Right ventricle myocardium inferior (tissue), 1 donor: ENCODE measurements at regions not wholly inside any gene's neighbourhood (a gene's known extent, or its start where the extent isn't known, plus 50 kb on each side); places are given as distances from the start of the nearest gene placed in this dataset.
A peak's percentile ranks its signal among the peaks of the same experiment; 100 is the strongest.

ENCODE experiments used
- ATAC-seq: fragments of 200-7000 bp; cut with Tn5 transposase; one replicate; pipeline ENCODE4 v1.9.1; 2020; ENCODE audit warnings: mild to moderate bottlenecking, moderate library complexity
- DNase-seq: peaks from one replicate; pipeline ENCODE4 v3.0.0; 2021; ENCODE audit errors: missing footprints
- intact Hi-C: fragments of 100-400 bp; cut with DNase I; formaldehyde crosslinking; loops from one replicate; pipeline ENCODE4 v1.11.0; 2022
- donor health status: DM: no; HTN: yes; CAD: no; lungs with severe emphysema.

DNA sequence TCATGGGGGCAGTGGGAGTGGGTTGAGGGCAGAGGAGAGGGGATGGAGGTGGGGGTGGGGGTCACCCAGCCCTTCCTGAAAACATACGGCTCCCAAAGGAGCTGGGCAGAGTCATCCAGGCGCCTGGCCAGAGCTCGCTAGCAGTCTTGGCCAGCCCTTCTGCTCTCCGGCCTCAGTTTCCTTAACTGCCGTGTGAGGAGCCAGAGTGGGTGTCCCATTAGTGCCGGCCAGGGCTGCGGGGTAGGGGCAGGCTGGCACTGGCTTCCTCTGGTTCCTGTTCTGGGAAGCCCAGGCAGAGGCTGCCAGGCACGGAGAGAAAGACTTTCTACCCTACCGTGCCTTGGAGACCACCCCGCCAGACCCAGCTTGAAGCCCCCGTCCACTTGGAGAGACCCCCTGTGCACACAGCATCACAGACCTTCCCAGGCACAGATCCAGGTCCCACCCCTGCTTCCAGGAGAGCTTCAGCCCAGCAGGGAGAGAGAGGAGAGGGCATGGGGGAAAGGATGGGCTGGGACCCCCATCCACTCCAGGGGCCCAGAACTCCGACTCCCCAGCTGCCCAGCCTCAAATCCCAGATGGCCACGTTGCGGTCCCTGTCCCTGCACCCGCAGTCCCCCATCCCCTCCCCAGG is 93.3 kb downstream of the RFLNA start:
- no peak for ATAC-seq
- intact Hi-C loops: loop anchor here (5.0 to 10.0 kb wide), 3 partner anchors 34 to 377 kb away; no protein-coding TSS in a partner anchor
- DNase-seq: no peak

DNA sequence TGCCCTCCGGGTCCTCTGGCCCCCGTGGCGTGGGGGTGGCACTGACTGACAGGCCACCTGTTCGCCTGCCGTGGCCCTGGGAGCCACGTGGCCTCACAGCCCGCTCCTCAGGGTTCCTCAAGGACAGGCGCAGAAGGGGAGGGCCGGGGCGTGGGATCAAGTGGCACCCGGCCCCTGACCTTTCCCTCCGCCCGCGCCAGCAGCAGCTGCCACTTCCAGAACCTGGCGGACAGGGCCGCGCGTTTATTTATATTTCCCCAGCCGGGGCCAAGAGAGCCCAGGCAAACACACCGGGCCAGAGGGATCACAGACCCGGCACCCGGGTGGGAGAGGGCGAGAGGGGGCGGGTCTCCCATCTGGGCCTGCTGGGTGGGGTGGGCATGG is 92.6 kb downstream of the RFLNA start:
- no peak for DNase-seq
- peak; percentile 27 for ATAC-seq
- intact Hi-C loops: loop anchor here (5.0 to 10.0 kb wide), 3 partner anchors 35 to 377 kb away; no protein-coding TSS in a partner anchor

DNA sequence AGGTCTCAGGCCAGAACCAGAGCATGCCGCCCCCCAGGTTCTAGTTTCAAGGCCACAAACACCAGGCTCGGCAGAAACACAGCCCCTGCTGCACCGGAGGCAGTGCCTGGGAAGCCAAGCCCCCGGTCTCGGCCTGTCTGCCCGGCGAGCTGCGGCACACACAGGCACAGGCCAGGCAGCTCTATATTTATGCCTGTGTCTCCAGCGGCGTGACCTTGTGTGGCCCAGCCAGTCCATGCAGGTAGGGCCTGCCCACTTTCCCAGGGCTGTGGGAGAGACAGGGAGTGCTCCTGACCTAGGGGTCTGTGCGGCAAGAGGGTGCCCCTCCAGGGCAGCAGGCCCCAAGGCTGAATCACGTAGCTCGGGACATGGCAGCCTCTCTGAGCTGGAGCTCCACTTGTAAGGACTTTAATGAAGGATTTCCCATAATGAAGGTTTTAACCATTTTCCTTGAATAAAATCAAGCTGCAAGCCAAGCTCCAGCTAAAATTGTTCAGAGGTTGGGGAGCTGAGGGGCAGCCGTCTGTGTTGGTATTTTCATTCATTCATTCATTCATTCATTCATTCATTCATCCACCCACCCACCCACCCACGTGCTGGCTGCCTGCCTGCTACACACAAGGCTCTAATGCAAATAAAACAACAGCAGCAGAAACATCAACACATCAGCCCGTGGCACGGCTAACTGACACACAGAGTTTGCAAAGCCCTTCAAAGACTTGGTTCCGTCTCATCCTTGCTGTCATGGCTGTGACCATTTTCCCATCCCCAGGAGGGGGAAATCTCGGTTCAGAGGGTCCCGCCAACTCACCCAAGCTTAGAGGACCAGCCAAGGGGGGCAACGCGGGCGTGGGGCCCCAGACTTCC is 92.0 kb downstream of the RFLNA start:
- peak; percentile 12 for ATAC-seq
- intact Hi-C loops: loop anchor here (5.0 to 10.0 kb wide), 3 partner anchors 35 to 378 kb away; no protein-coding TSS in a partner anchor
- no peak for DNase-seq

DNA sequence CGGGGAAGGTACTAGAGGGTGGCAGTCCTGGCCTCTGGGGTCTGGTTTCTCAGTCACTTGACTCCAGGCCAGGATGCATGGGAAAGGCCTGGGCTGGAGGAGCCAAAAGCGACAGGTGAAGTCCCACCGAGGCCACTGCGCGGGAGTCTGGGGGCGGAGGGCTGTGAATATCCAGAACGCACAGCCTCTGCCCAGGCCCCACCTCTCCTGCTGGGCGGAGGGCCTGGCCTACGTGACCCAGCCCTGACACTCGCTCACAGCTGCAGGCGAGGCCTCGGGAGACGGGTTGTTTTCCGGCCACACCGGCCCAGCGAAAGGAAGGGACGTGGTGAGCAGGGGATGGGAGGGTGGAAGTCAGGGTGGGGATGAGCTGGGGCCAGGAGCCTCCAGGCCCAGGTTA is 91.2 kb downstream of the RFLNA start:
- intact Hi-C loops: loop anchor here (5.0 to 10.0 kb wide), 3 partner anchors 36 to 379 kb away; no protein-coding TSS in a partner anchor
- ATAC-seq: peak; percentile 16
- no peak for DNase-seq

DNA sequence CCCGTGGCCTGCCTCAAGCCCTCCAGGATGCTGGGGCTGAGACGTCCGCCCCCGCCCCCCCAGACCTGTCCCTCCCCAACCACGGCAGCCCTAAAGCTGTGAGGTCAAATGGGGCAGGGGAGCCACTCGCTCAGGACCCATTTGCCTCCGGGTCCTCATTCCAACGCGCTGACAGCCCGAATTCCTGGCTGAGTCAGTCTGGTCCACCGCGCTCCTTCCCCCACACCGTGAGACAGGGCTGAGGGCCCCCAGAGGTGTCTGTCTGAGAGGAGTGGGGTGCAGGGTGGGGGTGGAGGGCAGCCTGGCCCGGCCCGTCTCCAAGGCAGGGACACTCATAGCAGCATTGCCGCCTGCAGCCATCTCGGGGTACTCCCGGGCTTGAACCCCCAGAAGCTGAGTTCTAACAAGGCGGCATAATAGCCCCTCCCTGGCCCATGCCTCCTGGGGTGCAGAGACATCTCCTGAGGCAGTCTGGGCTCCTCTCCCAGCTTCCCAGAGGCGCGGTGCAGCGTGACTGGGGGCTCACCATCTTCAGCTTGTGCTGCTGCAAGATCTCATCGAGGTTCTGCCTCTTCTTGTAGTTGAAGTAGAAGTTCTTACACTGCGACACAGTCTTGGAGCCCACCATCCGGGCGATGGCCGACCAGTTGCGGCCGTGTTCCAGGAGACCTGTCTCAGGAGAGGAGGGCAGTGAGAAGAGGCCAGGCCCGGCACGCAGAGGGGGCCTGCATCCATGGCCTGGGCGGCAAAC is 90.5 kb downstream of the RFLNA start:
- DNase-seq (no peak), ATAC-seq (no peak)
- intact Hi-C loops: loop anchor here (5.0 to 10.0 kb wide), 3 partner anchors 37 to 379 kb away; no protein-coding TSS in a partner anchor

DNA sequence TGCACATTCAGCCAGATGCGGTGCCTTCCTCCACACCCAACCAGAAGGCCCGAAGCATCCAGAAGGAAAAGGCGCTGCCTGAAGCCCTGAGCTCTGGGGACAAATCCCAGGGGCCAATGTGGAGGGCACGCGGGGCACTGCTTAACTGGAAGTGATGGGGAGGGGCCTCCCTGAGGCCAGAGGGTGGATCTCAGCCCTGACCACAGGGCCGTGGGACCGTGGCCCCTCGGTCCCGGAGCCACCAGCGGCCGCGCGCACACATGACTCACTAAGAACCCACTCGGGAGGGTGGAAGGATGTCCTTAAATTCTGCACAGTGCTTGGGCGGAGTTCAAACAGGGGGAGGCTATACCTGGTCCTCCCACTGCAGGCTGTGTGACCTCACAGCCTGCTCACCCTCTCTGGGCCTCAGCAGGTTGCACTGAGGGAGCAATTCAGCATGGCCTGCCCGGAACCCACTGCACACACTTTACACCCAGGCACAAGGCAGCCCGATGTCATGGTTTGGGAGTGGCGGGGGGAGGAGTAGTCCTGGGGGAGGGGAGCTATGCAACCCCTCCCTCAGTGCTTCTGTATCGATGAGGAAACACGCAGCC is 89.5 kb downstream of the RFLNA start:
- ATAC-seq (no peak), DNase-seq (no peak)
- intact Hi-C loops: loop anchor here (5.0 to 10.0 kb wide), 2 partner anchors 183 to 380 kb away; partner anchors contain the start of gene NCOR2

DNA sequence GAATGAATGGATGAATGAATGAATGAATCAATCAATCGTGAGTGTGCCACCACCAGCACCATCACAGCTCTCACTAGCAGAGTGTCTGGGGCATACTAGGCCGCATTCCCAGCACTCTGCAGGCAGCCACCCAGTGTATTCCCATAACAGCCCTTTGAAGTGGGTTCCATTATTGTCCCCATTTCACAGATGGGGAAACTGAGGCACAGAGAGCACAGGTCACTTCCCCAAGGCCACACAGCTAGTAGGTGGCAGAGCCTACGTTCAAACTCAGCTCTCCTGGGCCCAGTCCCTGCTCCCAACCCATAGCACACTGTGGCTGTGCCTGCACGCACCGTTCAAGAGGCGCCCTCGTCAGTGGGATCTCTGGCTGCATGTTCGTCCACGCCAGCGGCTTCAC is 88.1 kb downstream of the RFLNA start:
- no peak for ATAC-seq
- DNase-seq: no peak
- intact Hi-C loops: loop anchor here (5.0 to 10.0 kb wide), 2 partner anchors 184 to 382 kb away; partner anchors contain the start of gene NCOR2

DNA sequence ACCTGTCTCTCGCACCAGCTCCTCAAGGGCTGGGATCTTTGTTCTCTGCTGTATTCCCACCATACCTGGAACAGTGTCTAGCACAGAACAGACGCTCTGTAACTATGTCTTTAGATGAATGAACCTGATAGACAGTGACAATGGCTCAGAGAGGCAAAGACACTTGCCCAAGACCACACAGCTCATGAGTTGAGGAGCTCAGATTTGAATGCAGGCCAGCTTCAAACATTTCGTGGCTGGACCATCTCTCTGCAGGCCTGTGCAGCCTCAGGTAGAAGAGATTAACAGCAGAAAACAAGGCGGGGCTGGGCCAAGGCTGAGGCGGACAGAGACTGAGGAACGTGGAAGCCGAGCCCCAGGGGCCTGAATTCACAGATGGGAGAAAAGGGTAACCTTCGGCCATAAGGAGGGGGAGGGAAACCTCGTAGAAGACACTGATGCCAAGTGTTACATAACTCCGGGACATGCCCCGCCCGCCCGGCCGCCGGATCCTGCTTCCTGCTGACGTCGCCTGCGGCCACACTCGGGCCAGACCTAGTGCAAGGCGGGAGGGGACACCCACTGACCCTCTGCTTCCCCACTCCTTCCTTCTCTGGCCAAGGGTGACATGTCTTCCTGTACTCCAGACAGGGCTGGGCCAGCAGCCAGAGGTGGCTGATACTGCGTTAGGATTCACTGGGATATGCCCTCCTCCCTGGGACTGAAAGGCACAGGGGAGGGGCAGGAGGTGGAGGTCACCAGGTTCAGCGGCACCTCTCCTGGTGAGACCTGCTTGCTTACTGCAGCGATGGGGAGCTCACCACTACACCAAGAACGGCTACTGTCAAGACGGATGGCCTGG is 86.8 kb downstream of the RFLNA start:
- DNase-seq: peak; percentile 97
- ATAC-seq: peak; percentile 85
- intact Hi-C loops: loop anchor here (5.0 to 10.0 kb wide), 2 partner anchors 186 to 383 kb away; partner anchors contain the start of gene NCOR2

DNA sequence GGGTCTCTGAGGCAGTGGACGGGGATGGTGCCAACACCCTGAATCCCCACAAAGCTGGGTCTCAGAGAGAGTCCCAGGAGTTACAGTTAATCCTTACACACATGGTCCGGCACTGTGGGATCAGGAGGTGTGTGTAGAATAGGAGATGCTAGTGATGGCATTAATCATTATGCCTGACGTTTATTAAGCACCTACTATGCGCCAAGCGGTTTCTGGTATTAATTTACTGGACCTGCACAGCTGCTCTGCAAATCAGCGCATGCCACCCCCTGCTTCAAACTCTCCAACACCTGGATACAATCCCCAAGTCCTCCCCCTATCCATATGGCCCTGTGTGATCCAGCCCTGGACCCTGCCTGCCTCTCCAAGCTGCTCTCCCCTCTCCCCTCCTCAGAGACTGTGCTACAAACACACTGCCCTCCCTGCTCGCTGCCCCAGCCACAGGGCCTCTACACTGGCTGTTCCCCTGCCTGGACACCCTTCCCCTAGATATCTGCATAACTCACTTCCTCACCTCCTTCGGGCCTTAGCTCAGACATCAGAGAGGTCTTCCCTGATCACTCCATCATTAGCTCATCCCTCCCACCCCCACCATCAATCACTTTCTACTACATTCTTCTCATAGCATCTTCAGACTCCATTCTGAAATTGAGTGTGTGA is 86.0 kb downstream of the RFLNA start:
- intact Hi-C loops: loop anchor here (5.0 to 10.0 kb wide), 2 partner anchors 186 to 384 kb away; partner anchors contain the start of gene NCOR2
- ATAC-seq: no peak

DNA sequence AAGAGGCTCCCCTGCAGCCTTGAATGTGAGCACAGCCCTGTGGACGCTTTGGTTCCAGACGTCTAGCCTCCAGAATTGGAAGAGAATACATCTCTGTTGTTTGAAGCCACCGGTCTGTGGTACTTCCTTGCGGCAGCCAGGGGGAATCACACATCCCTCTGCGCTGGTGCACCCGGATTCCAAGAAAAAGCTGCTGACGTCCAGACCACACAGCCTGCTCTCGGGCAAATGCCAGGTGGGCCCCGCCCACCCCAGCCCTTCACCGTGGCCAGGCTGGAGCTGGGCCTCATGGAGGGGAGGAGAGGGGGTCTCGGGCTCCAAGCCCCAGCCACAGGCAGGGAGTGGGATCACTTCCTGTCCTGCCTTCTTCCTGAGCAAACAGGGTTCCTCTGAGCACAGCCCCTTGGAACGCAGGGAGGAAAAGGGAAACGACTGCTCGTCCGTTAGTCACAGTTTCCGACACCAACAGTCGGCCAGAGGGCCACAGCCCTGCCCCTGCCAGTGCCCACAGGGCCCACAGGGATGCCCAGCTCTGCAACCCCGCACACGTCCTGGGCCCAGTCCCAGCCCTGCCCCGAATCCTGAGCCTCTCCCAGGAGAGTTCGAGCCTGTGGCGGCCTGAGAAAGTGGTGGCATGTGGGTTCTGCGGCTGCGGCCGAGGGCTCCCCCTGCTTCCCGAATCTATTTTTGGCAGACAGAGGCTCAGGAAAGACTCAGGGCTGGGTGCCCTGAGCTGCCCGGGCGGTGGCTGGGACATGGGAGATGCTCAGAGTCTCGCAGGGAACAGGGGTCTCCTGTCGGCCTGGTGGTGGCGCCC is 85.3 kb downstream of the RFLNA start:
- intact Hi-C loops: loop anchor here (5.0 to 10.0 kb wide), 2 partner anchors 187 to 385 kb away; partner anchors contain the start of gene NCOR2
- DNase-seq (peak; percentile 85), ATAC-seq (peak; percentile 48)

More for the DNA sequence above, 86.0 kb downstream of the RFLNA start:
- DNase-seq: no peak

DNA sequence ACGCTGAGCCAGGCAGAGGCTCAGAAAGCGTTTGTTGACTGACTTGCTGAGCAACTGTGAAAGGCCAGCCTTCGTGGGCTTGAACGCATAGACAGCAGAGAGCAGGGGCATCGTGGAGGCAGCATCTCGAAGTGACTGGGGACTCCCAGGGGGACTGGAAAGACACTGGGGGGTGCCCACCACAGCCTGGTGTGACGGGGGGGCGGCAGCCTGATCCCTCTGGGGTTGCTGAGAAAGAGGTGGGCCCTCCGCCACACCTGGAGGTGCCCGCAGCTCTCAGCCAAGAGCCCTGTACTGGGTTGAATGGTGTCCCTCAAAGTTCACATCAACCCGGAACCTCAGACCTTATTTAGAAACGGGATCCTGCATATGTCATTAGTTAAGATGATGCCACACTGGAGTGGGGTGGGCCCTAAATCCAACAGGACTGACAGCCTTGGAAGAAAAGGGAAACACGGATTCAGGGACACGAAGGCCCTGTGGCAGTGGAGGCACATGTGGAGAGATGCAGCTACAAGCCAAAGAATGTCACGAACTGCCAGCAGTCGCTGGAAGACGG is 84.6 kb downstream of the RFLNA start:
- intact Hi-C loops: no loop called here
- DNase-seq (no peak), ATAC-seq (no peak)

DNA sequence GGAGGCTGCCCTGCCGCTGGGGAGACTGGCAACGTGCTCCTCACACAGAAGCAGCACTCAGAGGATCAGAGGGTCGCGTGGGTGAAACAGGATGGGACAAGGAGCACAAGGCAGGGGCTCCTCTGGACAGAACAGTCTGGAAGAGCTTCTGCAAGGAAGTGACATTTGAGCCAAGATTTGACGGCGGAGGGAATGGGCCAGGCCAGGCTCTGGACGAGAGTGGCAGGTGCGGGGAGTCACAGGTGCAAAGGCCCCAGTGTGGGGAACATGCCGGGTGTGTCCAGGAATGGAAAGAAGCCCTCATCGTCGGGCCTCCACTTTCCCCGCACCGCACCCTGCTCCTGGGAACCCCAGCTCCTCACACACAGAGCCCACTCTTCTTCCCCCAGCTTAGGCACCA is 84.0 kb downstream of the RFLNA start:
- DNase-seq (no peak), ATAC-seq (no peak)
- intact Hi-C loops: no loop called here

DNA sequence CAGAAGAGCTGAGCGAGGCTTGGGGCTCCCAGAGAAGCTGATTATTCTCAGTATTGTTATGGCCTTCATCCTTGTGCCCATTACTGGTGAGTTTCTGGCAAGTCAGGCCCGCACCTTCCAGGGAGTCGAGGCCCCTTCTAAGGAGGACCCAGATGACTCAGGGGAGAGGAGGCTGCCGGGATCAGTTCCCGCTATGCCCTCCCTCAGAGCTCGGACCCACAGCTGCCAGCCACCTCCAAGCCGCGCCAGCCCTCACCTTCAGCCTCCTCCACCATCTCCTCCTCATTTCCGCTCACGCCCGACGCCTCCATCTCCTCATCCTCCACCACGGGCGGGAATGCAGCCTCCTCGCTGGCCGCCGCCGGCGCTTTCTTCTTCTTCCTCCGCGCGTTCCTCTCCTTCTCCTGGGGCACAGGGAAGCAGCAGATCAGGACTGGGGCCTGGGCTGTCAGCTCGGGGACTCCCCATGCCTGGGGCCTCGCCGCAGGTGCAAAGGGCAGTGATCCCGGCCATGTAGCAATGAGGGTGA is 83.2 kb downstream of the RFLNA start:
- ATAC-seq (no peak), DNase-seq (no peak)
- intact Hi-C loops: no loop called here

DNA sequence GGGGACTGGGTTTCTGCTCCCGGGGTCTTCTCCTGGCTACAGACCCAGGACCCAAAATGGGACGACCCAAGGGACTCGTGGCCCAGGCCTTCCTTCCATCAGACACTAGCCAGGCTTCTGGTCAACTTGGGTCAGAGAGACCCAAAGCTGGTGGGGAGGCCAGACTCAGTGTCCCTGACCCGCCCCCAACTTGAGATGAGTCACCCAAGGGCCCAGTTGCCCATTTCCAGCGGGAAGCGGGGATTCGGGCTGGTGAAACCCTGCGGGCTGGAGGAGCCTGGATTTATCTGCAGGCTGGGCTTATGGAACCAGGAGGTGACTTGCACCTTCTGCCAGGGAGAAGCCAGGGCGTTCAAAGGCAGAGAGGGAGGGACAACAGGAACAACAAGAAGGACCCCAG is 81.5 kb downstream of the RFLNA start:
- intact Hi-C loops: no loop called here
- no peak for DNase-seq
- ATAC-seq: no peak

DNA sequence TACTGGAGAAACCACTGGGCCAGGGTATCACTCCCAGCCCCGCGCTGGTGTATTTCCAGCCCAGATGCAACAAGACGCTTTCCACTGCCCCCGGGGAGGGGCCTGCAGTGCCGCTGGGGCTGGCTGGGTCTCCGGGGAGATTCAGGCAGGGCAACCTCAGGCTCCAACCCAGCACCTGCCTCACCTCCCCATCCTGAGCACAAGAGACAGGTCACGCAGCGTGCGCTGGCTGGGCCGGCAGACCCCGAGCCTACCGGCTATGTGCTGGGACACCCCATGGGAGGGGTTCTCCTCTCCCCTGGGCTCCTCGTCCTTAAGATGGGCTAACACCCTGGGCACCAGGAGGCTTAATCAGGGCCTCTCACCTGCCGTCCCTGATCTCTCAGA is 80.9 kb downstream of the RFLNA start:
- intact Hi-C loops: no loop called here
- DNase-seq: no peak

More for the DNA sequence above, 80.9 kb downstream of the RFLNA start:
- ATAC-seq: no peak
